Activated CD8-positive, alpha-beta T cell treated with anti-CD3 and anti-CD28 coated beads, Interleukin-2, amount 10 ng/mL, durations not matched to agents 7 days and 5 days (primary cell): ENCODE measurements at regions not wholly inside any gene's neighbourhood (a gene's known extent, or its start where the extent isn't known, plus 50 kb on each side); places are given as distances from the start of the nearest gene placed in this dataset.

Experiments
- ATAC-seq: fragments of 150-1000 bp; cut with Tn5 transposase; one replicate; pipeline ENCODE4 v1.10.0; 2021; ENCODE audit warnings: moderate library complexity
- CTCF ChIA-PET: fragments of 350-600 bp; sonication (Branson Sonifier 250); formaldehyde crosslinking; loops from one replicate; lab custom pipeline; 2021; ENCODE audit warnings: antibody characterized with exemption; lab: Charles Lee
- POLR2A ChIA-PET: fragments of 350-600 bp; sonication (Branson Sonifier 250); formaldehyde crosslinking; loops from one replicate; lab custom pipeline; 2021; ENCODE audit warnings: antibody characterized with exemption; lab: Charles Lee
- DNase-seq: peaks from one replicate; pipeline ENCODE4 v3.0.0-alpha.2; 2020
- H3K27ac Mint-ChIP-seq: one replicate; pipeline ENCODE4 v1.8.0; 2021; ENCODE audit warnings: mild to moderate bottlenecking, mixed read lengths
- H3K27me3 Mint-ChIP-seq: one replicate; pipeline ENCODE4 v1.8.0; 2021; ENCODE audit warnings: low read depth, mixed read lengths
- H3K36me3 Mint-ChIP-seq: one replicate; pipeline ENCODE4 v1.8.0; 2021; ENCODE audit warnings: low read depth, mixed read lengths
- H3K4me1 Mint-ChIP-seq: one replicate; pipeline ENCODE4 v1.8.0; 2021; ENCODE audit warnings: low read depth, mixed read lengths
- H3K4me3 Mint-ChIP-seq: one replicate; pipeline ENCODE4 v1.8.0; 2021; ENCODE audit warnings: mild to moderate bottlenecking, mixed read lengths
- H3K9me3 Mint-ChIP-seq: one replicate; pipeline ENCODE4 v1.8.0; 2022; ENCODE audit warnings: mixed read lengths; ENCODE audit not compliant: insufficient read depth

- ATAC-seq, result no peak
- no peak overlapping the region for H3K4me3 Mint-ChIP-seq
- ChIA-PET POLR2A (no interaction called here), CTCF (no interaction called here)
- peaks cover 15% of the 10 kb centered on the region for H3K27me3 Mint-ChIP-seq
- no peak overlapping the region for H3K27ac Mint-ChIP-seq
- DNase-seq, result no peak
- H3K9me3 Mint-ChIP-seq, result no peaks in the 10 kb centered on the region
- no peaks in the 10 kb centered on the region for H3K4me1 Mint-ChIP-seq
- H3K36me3 Mint-ChIP-seq, result no peaks in the 10 kb centered on the region
These were observed 169.7 kb downstream of the ATG4C start for GRCh38 chr1:62953633-62954032.

GRCh38 chr1:62954758-62955157 is 170.8 kb downstream of the ATG4C start:
- Mint-ChIP-seq H3K27me3 (peaks cover 10% of the 10 kb centered on the region), H3K4me3 (no peak overlapping the region), H3K36me3 (no peaks in the 10 kb centered on the region), H3K4me1 (no peaks in the 10 kb centered on the region), H3K27ac (no peak overlapping the region), H3K9me3 (no peaks in the 10 kb centered on the region)
- CTCF ChIA-PET, result no interaction called here
- POLR2A ChIA-PET, result no interaction called here
- ATAC-seq (no peak), DNase-seq (no peak)

- ATAC-seq (no peak), DNase-seq (no peak)
- Mint-ChIP-seq H3K9me3 (no peaks in the 10 kb centered on the region), H3K36me3 (no peaks in the 10 kb centered on the region), H3K27me3 (peaks cover 6% of the 10 kb centered on the region), H3K4me1 (no peaks in the 10 kb centered on the region), H3K27ac (no peak overlapping the region), H3K4me3 (no peak overlapping the region)
- POLR2A ChIA-PET, result no interaction called here
- CTCF ChIA-PET, result no interaction called here
These were observed 171.7 kb downstream of the ATG4C start for GRCh38 chr1:62955666-62956065.

- Mint-ChIP-seq H3K27ac (no peak overlapping the region), H3K4me3 (no peak overlapping the region), H3K9me3 (no peaks in the 10 kb centered on the region), H3K27me3 (peaks cover 4% of the 10 kb centered on the region), H3K4me1 (no peaks in the 10 kb centered on the region), H3K36me3 (no peaks in the 10 kb centered on the region)
- ChIA-PET POLR2A (no interaction called here), CTCF (no interaction called here)
- ATAC-seq, result no peak
- DNase-seq, result no peak
These were observed 178.3 kb downstream of the ATG4C start for GRCh38 chr1:62962014-62962812.

GRCh38 chr1:62962901-62963776 is 179.2 kb downstream of the ATG4C start:
- H3K36me3 Mint-ChIP-seq, result no peaks in the 10 kb centered on the region
- H3K27ac Mint-ChIP-seq, result no peak overlapping the region
- H3K4me1 Mint-ChIP-seq, result no peaks in the 10 kb centered on the region
- H3K9me3 Mint-ChIP-seq, result no peaks in the 10 kb centered on the region
- peaks cover 4% of the 10 kb centered on the region for H3K27me3 Mint-ChIP-seq
- no peak overlapping the region for H3K4me3 Mint-ChIP-seq
- ChIA-PET CTCF (interaction anchor here (1.1 kb wide), 1 partner anchor 186 kb away, joined by 3 read pairs; no protein-coding TSS in a partner anchor), POLR2A (no interaction called here)
- ATAC-seq (peak; percentile 36), DNase-seq (peak; percentile 28)

- DNase-seq, result no peak
- POLR2A ChIA-PET, result interaction anchor here (0.6 kb wide), 2 partner anchors 33 to 498 kb away, joined by 3 read pairs; no protein-coding TSS in a partner anchor
- Mint-ChIP-seq H3K4me1 (no peaks in the 10 kb centered on the region), H3K4me3 (no peak overlapping the region), H3K36me3 (no peaks in the 10 kb centered on the region), H3K9me3 (no peaks in the 10 kb centered on the region), H3K27me3 (peaks cover 2% of the 10 kb centered on the region), H3K27ac (no peak overlapping the region)
- CTCF ChIA-PET, result interaction anchor here (1.1 kb wide), 1 partner anchor 185 kb away, joined by 3 read pairs; no protein-coding TSS in a partner anchor
- no peak for ATAC-seq
These were observed 180.2 kb downstream of the ATG4C start for GRCh38 chr1:62964141-62964540.

- ChIA-PET POLR2A (no interaction called here), CTCF (no interaction called here)
- H3K9me3 Mint-ChIP-seq, result no peaks in the 10 kb centered on the region
- peaks cover 2% of the 10 kb centered on the region for H3K27me3 Mint-ChIP-seq
- no peaks in the 10 kb centered on the region for H3K4me1 Mint-ChIP-seq
- H3K4me3 Mint-ChIP-seq, result no peak overlapping the region
- H3K27ac Mint-ChIP-seq, result no peak overlapping the region
- DNase-seq (no peak), ATAC-seq (no peak)
- no peaks in the 10 kb centered on the region for H3K36me3 Mint-ChIP-seq
These were observed 183.1 kb downstream of the ATG4C start for GRCh38 chr1:62967031-62967430.

- ChIA-PET POLR2A (no interaction called here), CTCF (no interaction called here)
- Mint-ChIP-seq H3K36me3 (no peaks in the 10 kb centered on the region), H3K4me3 (no peak overlapping the region), H3K27me3 (no peaks in the 10 kb centered on the region), H3K4me1 (no peaks in the 10 kb centered on the region), H3K27ac (no peak overlapping the region), H3K9me3 (no peaks in the 10 kb centered on the region)
- no peak for ATAC-seq
- no peak for DNase-seq
These were observed 193.4 kb downstream of the ATG4C start for GRCh38 chr1:62977366-62977765.

- ATAC-seq (no peak), DNase-seq (no peak)
- no peak overlapping the region for H3K27ac Mint-ChIP-seq
- H3K27me3 Mint-ChIP-seq, result no peaks in the 10 kb centered on the region
- no peaks in the 10 kb centered on the region for H3K4me1 Mint-ChIP-seq
- ChIA-PET CTCF (no interaction called here), POLR2A (no interaction called here)
- no peak overlapping the region for H3K4me3 Mint-ChIP-seq
- no peaks in the 10 kb centered on the region for H3K9me3 Mint-ChIP-seq
- no peaks in the 10 kb centered on the region for H3K36me3 Mint-ChIP-seq
These were observed 194.8 kb downstream of the ATG4C start for GRCh38 chr1:62978741-62979140.

- DNase-seq, result no peak
- ATAC-seq, result no peak
- no peak overlapping the region for H3K27ac Mint-ChIP-seq
- ChIA-PET POLR2A (no interaction called here), CTCF (no interaction called here)
- no peaks in the 10 kb centered on the region for H3K4me1 Mint-ChIP-seq
- no peak overlapping the region for H3K4me3 Mint-ChIP-seq
- H3K36me3 Mint-ChIP-seq, result no peaks in the 10 kb centered on the region
- no peaks in the 10 kb centered on the region for H3K9me3 Mint-ChIP-seq
- no peaks in the 10 kb centered on the region for H3K27me3 Mint-ChIP-seq
These were observed 197.5 kb downstream of the ATG4C start for GRCh38 chr1:62981434-62981833.

GRCh38 chr1:62988867-62989266 is 204.9 kb downstream of the ATG4C start:
- ChIA-PET CTCF (no interaction called here), POLR2A (no interaction called here)
- DNase-seq (no peak), ATAC-seq (no peak)
- H3K4me3 Mint-ChIP-seq, result no peak overlapping the region
- no peak overlapping the region for H3K27ac Mint-ChIP-seq
- no peaks in the 10 kb centered on the region for H3K9me3 Mint-ChIP-seq
- H3K4me1 Mint-ChIP-seq, result no peaks in the 10 kb centered on the region
- no peaks in the 10 kb centered on the region for H3K36me3 Mint-ChIP-seq
- no peaks in the 10 kb centered on the region for H3K27me3 Mint-ChIP-seq

- H3K27me3 Mint-ChIP-seq, result no peaks in the 10 kb centered on the region
- DNase-seq (no peak), ATAC-seq (no peak)
- no peaks in the 10 kb centered on the region for H3K9me3 Mint-ChIP-seq
- no peak overlapping the region for H3K4me3 Mint-ChIP-seq
- no peaks in the 10 kb centered on the region for H3K36me3 Mint-ChIP-seq
- POLR2A ChIA-PET, result no interaction called here
- H3K27ac Mint-ChIP-seq, result no peak overlapping the region
- H3K4me1 Mint-ChIP-seq, result no peaks in the 10 kb centered on the region
- CTCF ChIA-PET, result no interaction called here
These were observed 205.6 kb downstream of the ATG4C start for GRCh38 chr1:62989497-62989896.
